BJ (cell line): ENCODE measurements at regions not wholly inside any gene's neighbourhood (a gene's known extent, or its start where the extent isn't known, plus 50 kb on each side); places are given as distances from the start of the nearest gene placed in this dataset.

Experiments
- CTCF ChIA-PET: fragments of 350-600 bp; formaldehyde crosslinking; extraction: SDS; loops from one replicate; lab custom pipeline; 2021; ENCODE audit warnings: antibody characterized with exemption, inconsistent platforms; lab: Yijun Ruan, JAX
- POLR2A ChIA-PET: fragments of 300-600 bp; sonication (Branson Sonifier 250); formaldehyde crosslinking; extraction: SDS; loops from one replicate; lab custom pipeline; 2021; ENCODE audit warnings: antibody characterized with exemption; lab: Charles Lee
- DNase-seq: peaks from one replicate; pipeline ENCODE4 v3.0.0-alpha.2; 2011; ENCODE audit warnings: low read depth
- H3K27me3 ChIP-seq: 2 replicates; pipeline ENCODE4 v1.6.0; 2011; ENCODE audit warnings: low read length; ENCODE audit not compliant: control insufficient read depth, insufficient read depth
- H3K36me3 ChIP-seq: 2 replicates; pipeline ENCODE4 v1.5.1; 2011; ENCODE audit warnings: low read length; ENCODE audit not compliant: control insufficient read depth, insufficient read depth
- H3K4me3 ChIP-seq: 2 replicates; pipeline ENCODE4 v1.5.1; 2011; ENCODE audit warnings: low read depth, mild to moderate bottlenecking, control low read depth, low read length
- TF ChIP-seq, protein P1 (sequence below): IDR thresholded peaks from 2 replicates; pipeline ENCODE4 v1.5.1; 2011; ENCODE audit warnings: low read depth, mild to moderate bottlenecking, control low read depth, inconsistent platforms, low read length, moderate library complexity; ENCODE audit not compliant: insufficient read depth

DNA sequence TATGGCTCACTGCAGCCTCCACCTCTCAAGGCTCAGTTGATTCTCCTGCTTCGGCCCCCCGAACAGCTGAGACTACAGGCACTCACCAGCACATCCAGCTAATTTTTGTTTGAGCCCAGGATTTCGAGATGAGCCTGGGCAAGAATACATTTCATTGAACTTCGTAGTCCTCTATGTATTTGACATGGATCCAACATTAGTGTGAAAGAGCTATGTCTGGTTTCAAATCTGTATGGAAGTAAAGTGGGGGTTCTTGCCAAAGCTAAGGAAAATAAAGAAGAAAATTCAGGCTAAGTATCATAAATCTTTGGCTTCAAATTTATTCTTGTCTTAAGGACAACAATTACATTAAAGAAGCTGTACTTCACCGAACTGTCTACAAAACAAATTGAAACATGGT lies 1291.7 kb upstream of the CRIM1 start:
- TF ChIP-seq, protein P1, sequence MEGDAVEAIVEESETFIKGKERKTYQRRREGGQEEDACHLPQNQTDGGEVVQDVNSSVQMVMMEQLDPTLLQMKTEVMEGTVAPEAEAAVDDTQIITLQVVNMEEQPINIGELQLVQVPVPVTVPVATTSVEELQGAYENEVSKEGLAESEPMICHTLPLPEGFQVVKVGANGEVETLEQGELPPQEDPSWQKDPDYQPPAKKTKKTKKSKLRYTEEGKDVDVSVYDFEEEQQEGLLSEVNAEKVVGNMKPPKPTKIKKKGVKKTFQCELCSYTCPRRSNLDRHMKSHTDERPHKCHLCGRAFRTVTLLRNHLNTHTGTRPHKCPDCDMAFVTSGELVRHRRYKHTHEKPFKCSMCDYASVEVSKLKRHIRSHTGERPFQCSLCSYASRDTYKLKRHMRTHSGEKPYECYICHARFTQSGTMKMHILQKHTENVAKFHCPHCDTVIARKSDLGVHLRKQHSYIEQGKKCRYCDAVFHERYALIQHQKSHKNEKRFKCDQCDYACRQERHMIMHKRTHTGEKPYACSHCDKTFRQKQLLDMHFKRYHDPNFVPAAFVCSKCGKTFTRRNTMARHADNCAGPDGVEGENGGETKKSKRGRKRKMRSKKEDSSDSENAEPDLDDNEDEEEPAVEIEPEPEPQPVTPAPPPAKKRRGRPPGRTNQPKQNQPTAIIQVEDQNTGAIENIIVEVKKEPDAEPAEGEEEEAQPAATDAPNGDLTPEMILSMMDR: no peak
- CTCF ChIA-PET: interaction anchor here (0.6 kb wide), 1 partner anchor 306 kb away, joined by 3 read pairs; no protein-coding TSS in a partner anchor
- DNase-seq: no peak
- POLR2A ChIA-PET: no interaction called here
- Histone ChIP-seq H3K4me3 (no peak overlapping the region), H3K36me3 (no peaks in the 10 kb centered on the region), H3K27me3 (no peaks in the 10 kb centered on the region)

- H3K4me3 ChIP-seq: no peak overlapping the region
- CTCF ChIA-PET: no interaction called here
- POLR2A ChIA-PET: no interaction called here
- H3K27me3 ChIP-seq: no peaks in the 10 kb centered on the region
- TF ChIP-seq, protein P1: no peak
- H3K36me3 ChIP-seq: no peaks in the 10 kb centered on the region; the same call in 1 of the 2 replicates
- no peak for DNase-seq
Measured at GRCh38 chr2:35035883-35036282, 1319.7 kb upstream of the CRIM1 start.

DNA sequence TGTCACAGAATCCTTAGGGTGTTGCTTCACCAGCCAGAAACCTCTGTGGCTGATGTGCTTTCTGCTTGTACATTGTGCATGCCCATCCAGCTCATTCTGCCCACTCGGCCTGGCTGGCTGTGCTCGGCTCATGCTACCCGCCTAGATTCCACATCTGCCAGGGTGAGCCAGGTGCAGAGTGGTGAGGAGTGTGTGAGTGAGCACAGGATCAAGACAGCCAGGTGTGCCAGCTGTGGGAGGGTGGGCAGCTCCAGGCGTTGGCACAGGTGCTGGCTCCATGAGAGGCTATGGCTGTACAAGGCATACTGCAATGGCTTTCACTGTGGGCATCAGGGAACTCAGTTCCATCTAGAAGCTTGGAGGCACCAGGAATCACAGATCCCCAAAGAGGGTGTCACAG lies 1321.8 kb upstream of the CRIM1 start:
- no peaks in the 10 kb centered on the region for H3K36me3 ChIP-seq
- H3K27me3 ChIP-seq: no peaks in the 10 kb centered on the region
- POLR2A ChIA-PET: no interaction called here
- CTCF ChIA-PET: interaction anchor here (0.6 kb wide), 1 partner anchor 1678 kb away, joined by 3 read pairs; no protein-coding TSS in a partner anchor
- DNase-seq: no peak
- TF ChIP-seq, protein P1: no peak
- no peak overlapping the region for H3K4me3 ChIP-seq

- no peaks in the 10 kb centered on the region for H3K36me3 ChIP-seq
- POLR2A ChIA-PET: no interaction called here
- CTCF ChIA-PET: no interaction called here
Measured at GRCh38 chr2:35023545-35023944, 1332.0 kb upstream of the CRIM1 start.

DNA sequence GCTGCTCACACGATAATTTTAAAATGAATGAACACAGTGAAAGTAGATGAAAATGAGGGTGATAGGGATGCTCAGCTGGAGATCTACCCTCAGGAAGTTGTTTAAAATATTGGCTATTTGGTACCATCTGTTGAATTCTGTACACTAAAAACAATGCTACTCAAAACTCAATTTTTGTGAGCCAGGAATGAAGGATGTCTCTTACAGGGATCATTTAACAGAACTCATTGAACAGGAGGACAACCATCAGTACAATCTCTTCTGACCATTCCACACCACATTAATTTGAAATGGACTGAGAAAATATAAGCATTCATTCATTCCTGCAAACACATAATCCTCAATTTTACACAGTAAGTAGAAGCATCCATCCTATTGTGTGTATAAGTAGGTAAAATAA lies 1355.1 kb upstream of the CRIM1 start:
- POLR2A ChIA-PET: no interaction called here
- Histone ChIP-seq H3K27me3 (no peaks in the 10 kb centered on the region), H3K36me3 (no peaks in the 10 kb centered on the region), H3K4me3 (no peak overlapping the region)
- TF ChIP-seq, protein P1: no peak
- CTCF ChIA-PET: no interaction called here
- no peak for DNase-seq

More at GRCh38 chr2:35023545-35023944, 1332.0 kb upstream of the CRIM1 start:
- no peaks in the 10 kb centered on the region for H3K27me3 ChIP-seq
- TF ChIP-seq, protein P1: no peak
- no peak overlapping the region for H3K4me3 ChIP-seq
- DNase-seq: no peak
